Activated T-helper 1 cell treated with anti-CD3 and anti-CD28 coated beads, Interleukin-2, amount 50 U/mL, for 16 hours (primary cell): ENCODE measurements at regions not wholly inside any gene's neighbourhood (a gene's known extent, or its start where the extent isn't known, plus 50 kb on each side); places are given as distances from the start of the nearest gene placed in this dataset.

Experiments
- DNase-seq, 2 donors: peaks; one replicate each; pipeline ENCODE4 v3.0.0-alpha.2; 2020; ENCODE audit warnings: low read depth in 1 of 2, low spot score in 1 of 2

GRCh38 chr12:67116134-67116533, 153.0 kb upstream of the CAND1 start:
- no peak for DNase-seq

- DNase-seq = no peak
Observed at GRCh38 chr12:67122584-67122983, 146.6 kb upstream of the CAND1 start.

GRCh38 chr12:67137256-67137655, 131.9 kb upstream of the CAND1 start:
- no peak for DNase-seq

GRCh38 chr12:67141296-67142018, 127.7 kb upstream of the CAND1 start:
- no peak for DNase-seq

GRCh38 chr12:67145692-67146091, 123.5 kb upstream of the CAND1 start:
- DNase-seq = no peak

- no peak for DNase-seq
Observed at GRCh38 chr12:67147030-67147429, 122.1 kb upstream of the CAND1 start.

GRCh38 chr12:67147447-67147846, 121.7 kb upstream of the CAND1 start:
- DNase-seq = no peak

- DNase-seq = no peak
Observed at GRCh38 chr12:67148265-67148664, 120.9 kb upstream of the CAND1 start.

GRCh38 chr12:67151886-67152285, 117.3 kb upstream of the CAND1 start:
- DNase-seq = no peak

GRCh38 chr12:67152451-67152850, 116.7 kb upstream of the CAND1 start:
- no peak for DNase-seq

- no peak for DNase-seq
Observed at GRCh38 chr12:67154901-67155300, 114.3 kb upstream of the CAND1 start.

GRCh38 chr12:67155863-67156262, 113.3 kb upstream of the CAND1 start:
- DNase-seq = no peak

- no peak for DNase-seq
Observed at GRCh38 chr12:67161322-67161918, 107.7 kb upstream of the CAND1 start.

- no peak for DNase-seq
Observed at GRCh38 chr12:67173258-67173657, 95.9 kb upstream of the CAND1 start.

- DNase-seq = no peak
Observed at GRCh38 chr12:67182551-67182950, 86.6 kb upstream of the CAND1 start.

- DNase-seq = no peak
Observed at GRCh38 chr12:67193704-67194103, 75.5 kb upstream of the CAND1 start.

GRCh38 chr12:67200386-67200785, 68.8 kb upstream of the CAND1 start:
- no peak for DNase-seq

- DNase-seq = no peak
Observed at GRCh38 chr12:67202011-67202677, 67.0 kb upstream of the CAND1 start.

GRCh38 chr12:67202678-67203012, 66.5 kb upstream of the CAND1 start:
- DNase-seq = no peak

- no peak for DNase-seq
Observed at GRCh38 chr12:67208281-67209067, 60.7 kb upstream of the CAND1 start.

- DNase-seq = no peak
Observed at GRCh38 chr12:67211029-67211428, 58.1 kb upstream of the CAND1 start.

- no peak for DNase-seq
Observed at GRCh38 chr12:67211494-67211893, 57.7 kb upstream of the CAND1 start.
